B cell (primary cell): ENCODE measurements at regions not wholly inside any gene's neighbourhood (a gene's known extent, or its start where the extent isn't known, plus 50 kb on each side); places are given as distances from the start of the nearest gene placed in this dataset.

Source experiments
- CTCF ChIP-seq: fragments of 200-600 bp; IDR thresholded peaks from one replicate; pipeline ENCODE4 v1.8.0; 2022; ENCODE audit warnings: antibody characterized with exemption, mild to moderate bottlenecking
- EZH2 ChIP-seq: IDR thresholded peaks from 2 replicates; pipeline ENCODE4 v1.6.1; 2012; ENCODE audit warnings: borderline replicate concordance, low read depth, mild to moderate bottlenecking, moderate library complexity, low read length; ENCODE audit not compliant: insufficient read depth, poor library complexity, severe bottlenecking

- no peak for TF ChIP-seq EZH2
- no peak for TF ChIP-seq CTCF
Observed at GRCh38 chr5:36444582-36445418, 143.1 kb upstream of the RANBP3L start.
